ENCODE measurements at regions not wholly inside any gene's neighbourhood (a gene's known extent, or its start where the extent isn't known, plus 50 kb on each side); places are given as distances from the start of the nearest gene placed in this dataset.

DNA sequence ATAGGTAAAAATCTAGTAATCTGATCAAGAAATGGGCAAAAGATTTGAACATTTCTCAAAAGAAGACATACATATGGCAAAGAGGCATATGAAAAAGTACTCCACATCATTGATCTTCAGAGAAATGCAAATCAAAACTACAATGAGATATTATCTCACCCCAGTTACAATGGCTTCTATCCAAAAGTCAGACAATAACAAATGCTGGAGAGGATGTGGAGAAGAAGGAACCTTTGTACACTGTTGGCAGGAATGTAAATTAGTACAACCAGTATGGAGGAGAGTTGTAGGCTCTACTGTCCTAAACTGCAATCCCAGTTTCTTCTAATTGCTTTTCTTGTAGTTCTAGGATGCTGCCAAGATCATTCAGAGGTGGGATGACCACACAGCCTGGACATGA, 193.5 kb upstream of the RFX3 start:
- TF ChIP-seq POLR2AphosphoS5 (IDR thresholded peaks at IDR 0.05; ENCODE audit: low read depth, low read length) (no peak), POLR2A (IDR thresholded peaks at IDR 0.05; ENCODE audit: low read depth, low read length) (no peak)
